Esophagus (tissue), 2 donors: ENCODE measurements at regions not wholly inside any gene's neighbourhood (a gene's known extent, or its start where the extent isn't known, plus 50 kb on each side); places are given as distances from the start of the nearest gene placed in this dataset.

Source experiments
- H3K27ac ChIP-seq, 2 donors: one replicate each; pipeline ENCODE4 v1.5.1; 2013; ENCODE audit warnings: low read depth in 2 of 2, mild to moderate bottlenecking in 2 of 2, inconsistent platforms in 1 of 2, low read length in 1 of 2, moderate library complexity in 1 of 2
- H3K27me3 ChIP-seq, 2 donors: one replicate each; pipeline ENCODE4 v1.6.1; 2013; ENCODE audit warnings: low read length in 2 of 2, control low read depth in 1 of 2, mild to moderate bottlenecking in 1 of 2; ENCODE audit not compliant: insufficient read depth in 2 of 2, control insufficient read depth in 1 of 2
- H3K36me3 ChIP-seq, 2 donors: one replicate each; pipeline ENCODE4 v1.6.1; 2013; ENCODE audit warnings: low read length in 1 of 2; ENCODE audit not compliant: control insufficient read depth in 2 of 2, insufficient read depth in 2 of 2
- H3K4me1 ChIP-seq, 2 donors: one replicate each; pipeline ENCODE4 v1.6.1; 2013; ENCODE audit warnings: low read length in 1 of 2; ENCODE audit not compliant: control insufficient read depth in 2 of 2, insufficient read depth in 2 of 2
- H3K4me3 ChIP-seq, 2 donors: one replicate each; pipeline ENCODE4 v1.5.1; 2013; ENCODE audit warnings: low read length in 2 of 2, mild to moderate bottlenecking in 2 of 2, low read depth in 1 of 2, moderate library complexity in 1 of 2
- H3K9me3 ChIP-seq, 2 donors: one replicate each; pipeline ENCODE4 v1.6.1; 2013; ENCODE audit warnings: mild to moderate bottlenecking in 2 of 2, low read depth in 1 of 2, low read length in 1 of 2, moderate library complexity in 1 of 2; ENCODE audit not compliant: control insufficient read depth in 2 of 2, insufficient read depth in 1 of 2
- WGBS, 2 donors: extraction: QIAGEN DNeasy Blood & Tissue Kit; methylation state at CpG; one replicate each; pipeline ENCODE4 v1.1.7; 2013; 5-methylcytosine and 5-hydroxymethylcytosine counted together
- donor health status: healthy with polysubstance abuse.
- donor health status: Bipolar disorder and iron deficiency.

DNA sequence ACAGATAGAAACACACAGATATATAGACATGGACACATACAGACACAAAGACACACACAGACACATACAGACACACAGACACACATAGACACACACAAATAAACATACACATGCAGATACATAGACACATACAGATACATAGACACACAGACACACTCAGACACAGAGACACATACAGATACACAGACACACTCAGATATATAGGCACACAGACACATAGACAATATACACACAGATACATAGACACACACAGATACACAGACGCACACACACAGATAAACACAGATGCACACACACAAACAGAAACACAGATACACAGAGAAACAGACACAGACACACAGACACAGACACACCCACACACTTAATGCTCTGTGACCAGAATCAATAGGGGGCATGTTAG is 156.8 kb downstream of the IRX2 start:
- Histone ChIP-seq H3K9me3 (peaks cover 2 to 13% of the 10 kb centered on the region in 2 donors), H3K36me3 (no peaks in the 10 kb centered on the region), H3K4me1 (no peaks in the 10 kb centered on the region), H3K27me3 (peaks cover 0 to 4% of the 10 kb centered on the region in 2 donors), H3K27ac (no peak overlapping the region), H3K4me3 (no peak overlapping the region)
- 78 to 90% methylated on average over 1 of the region's 1 CpG for WGBS, 2 donors

DNA sequence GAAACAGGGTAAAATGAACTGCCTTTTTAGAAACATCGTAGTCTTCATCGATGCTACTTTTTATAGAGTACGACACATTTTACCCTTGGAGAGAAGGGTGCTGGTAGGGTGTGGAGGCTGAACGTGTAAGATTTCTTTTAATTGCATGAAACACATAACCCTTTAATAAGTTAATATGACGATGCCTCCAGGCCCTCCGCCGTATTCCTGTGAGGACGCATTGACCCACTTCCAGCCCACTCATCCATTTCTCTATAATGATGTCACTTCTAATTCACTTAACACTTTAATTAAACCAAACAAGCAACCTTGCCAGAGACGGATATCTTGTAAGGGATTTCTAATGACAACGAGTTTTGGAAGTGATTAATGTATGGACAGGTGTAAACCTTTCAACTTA is 158.7 kb downstream of the IRX2 start:
- Histone ChIP-seq H3K9me3 (peaks cover 2 to 13% of the 10 kb centered on the region in 2 donors), H3K27me3 (peaks cover 0 to 4% of the 10 kb centered on the region in 2 donors), H3K27ac (no peak overlapping the region), H3K36me3 (no peaks in the 10 kb centered on the region), H3K4me1 (no peaks in the 10 kb centered on the region), H3K4me3 (no peak overlapping the region)
- 67 to 72% methylated on average over 10 of the region's 10 CpGs for WGBS, 2 donors

DNA sequence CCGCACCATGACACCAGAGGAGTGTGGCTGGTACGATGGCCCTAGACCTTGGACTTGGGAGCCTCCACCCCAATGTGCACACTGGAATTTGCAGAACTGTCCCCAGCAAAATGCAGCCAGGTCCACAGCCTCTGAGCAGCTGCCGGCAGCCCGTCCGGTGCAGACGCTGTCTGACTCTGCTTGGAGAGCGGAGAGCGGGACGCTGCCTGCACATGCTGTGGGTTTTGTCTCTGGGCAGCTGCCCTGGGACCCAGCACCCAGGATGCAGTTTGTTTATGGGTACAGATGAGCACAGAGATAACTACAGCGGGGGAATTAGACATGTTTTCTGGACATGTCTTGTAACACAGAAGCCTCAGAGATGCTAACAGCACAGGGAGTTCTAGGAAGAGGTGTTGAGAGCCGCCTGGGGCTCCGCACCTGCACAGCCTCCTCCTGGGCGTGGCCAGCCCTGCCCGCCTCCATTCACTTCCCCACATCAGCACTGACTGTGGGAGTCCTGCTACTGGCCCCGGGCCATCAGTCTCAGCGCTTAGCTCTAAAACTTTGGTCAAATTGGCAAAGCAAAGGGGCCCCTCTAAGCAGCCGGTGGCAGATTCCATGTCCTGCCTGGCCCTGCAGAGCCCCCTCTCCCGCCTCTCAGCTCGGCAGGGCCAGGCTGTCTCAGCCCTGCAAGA is 159.6 kb downstream of the IRX2 start:
- Histone ChIP-seq H3K27me3 (peaks cover 0 to 4% of the 10 kb centered on the region in 2 donors), H3K4me1 (no peaks in the 10 kb centered on the region), H3K4me3 (no peak overlapping the region), H3K9me3 (peaks cover 1 to 12% of the 10 kb centered on the region in 2 donors), H3K27ac (no peak overlapping the region), H3K36me3 (no peaks in the 10 kb centered on the region)
- WGBS, 2 donors, result 53 to 54% methylated on average over 19 of the region's 19 CpGs

DNA sequence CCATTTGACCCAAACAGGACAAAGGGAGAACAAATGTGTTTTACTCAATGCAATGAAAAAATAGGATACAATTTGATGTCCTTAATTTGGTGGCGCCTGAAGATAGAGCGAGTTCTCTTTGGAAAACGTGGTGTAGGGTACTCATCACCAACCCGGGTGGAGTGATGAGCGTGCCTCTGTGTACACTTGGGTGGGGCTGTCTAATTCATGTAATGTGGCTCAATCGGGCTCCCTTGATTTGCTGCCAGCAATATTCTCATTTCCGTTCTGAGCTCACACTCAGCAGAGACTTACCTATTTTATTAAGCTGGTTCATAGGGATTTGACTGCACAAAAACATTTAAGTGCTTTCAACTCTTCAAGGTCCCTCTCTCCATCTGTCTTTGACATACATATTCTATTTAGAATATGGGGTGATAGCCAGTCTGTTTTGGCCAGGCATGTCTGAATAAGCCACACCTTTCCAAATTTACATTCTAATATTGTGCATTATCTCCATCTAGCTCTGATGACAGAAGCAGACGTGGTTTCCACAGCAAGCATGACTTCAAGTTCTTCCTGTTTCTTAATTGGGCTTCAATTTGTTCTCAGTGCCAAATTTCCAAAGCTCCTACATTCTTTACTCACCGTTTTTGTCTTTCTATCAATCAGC is 162.5 kb downstream of the IRX2 start:
- Histone ChIP-seq H3K27ac (no peak overlapping the region), H3K27me3 (peaks cover 0 to 4% of the 10 kb centered on the region in 2 donors), H3K9me3 (peaks cover 0 to 13% of the 10 kb centered on the region in 2 donors), H3K36me3 (no peaks in the 10 kb centered on the region), H3K4me3 (no peak overlapping the region), H3K4me1 (no peaks in the 10 kb centered on the region)
- WGBS, 2 donors, result 59 to 63% methylated on average over 9 of the region's 9 CpGs

DNA sequence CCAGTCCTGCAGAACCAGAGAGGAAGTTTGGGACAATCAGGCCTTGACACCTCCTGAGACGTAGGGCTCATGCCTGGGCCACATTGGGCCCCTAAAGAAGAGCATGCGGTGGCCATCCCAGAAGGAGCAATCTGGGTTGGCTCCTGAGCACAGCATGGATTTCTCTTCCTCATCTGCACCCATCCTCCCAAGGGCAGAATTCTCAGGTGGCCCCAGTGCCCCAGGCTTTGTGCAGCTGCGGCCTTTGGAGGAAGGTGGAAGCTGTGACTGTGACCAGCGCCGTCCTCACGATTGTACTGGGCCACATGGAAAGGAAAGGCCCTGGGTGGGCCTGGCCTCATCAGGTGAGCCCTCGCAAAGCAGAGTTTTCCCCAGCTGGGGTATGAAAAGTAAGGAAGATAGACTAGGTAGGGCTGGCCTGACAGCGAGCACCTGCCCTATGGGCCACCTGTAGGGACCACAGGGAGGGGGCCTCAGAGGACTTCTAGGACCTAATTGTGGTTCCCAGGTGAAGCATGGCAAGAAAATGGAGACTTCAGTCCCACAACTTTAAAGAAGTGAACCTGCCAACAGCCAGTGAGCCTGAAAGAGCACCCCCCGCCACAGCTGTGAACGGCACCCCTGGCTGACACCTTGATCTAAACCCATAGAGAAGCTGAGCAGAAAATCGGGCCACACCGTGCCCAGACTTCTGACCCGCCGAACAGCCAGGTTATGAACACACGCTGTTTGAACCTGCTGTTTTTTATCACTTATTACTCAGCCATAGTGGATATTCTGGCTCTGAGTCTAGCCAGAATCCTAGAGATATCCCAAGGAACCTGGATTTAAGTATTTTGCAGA is 164.1 kb downstream of the IRX2 start:
- Histone ChIP-seq H3K4me1 (no peaks in the 10 kb centered on the region), H3K4me3 (no peak overlapping the region), H3K9me3 (peaks cover 0 to 13% of the 10 kb centered on the region in 2 donors), H3K36me3 (no peaks in the 10 kb centered on the region), H3K27me3 (no peaks in the 10 kb centered on the region), H3K27ac (no peak overlapping the region)
- 85 to 90% methylated on average over 15 of the region's 15 CpGs for WGBS, 2 donors

DNA sequence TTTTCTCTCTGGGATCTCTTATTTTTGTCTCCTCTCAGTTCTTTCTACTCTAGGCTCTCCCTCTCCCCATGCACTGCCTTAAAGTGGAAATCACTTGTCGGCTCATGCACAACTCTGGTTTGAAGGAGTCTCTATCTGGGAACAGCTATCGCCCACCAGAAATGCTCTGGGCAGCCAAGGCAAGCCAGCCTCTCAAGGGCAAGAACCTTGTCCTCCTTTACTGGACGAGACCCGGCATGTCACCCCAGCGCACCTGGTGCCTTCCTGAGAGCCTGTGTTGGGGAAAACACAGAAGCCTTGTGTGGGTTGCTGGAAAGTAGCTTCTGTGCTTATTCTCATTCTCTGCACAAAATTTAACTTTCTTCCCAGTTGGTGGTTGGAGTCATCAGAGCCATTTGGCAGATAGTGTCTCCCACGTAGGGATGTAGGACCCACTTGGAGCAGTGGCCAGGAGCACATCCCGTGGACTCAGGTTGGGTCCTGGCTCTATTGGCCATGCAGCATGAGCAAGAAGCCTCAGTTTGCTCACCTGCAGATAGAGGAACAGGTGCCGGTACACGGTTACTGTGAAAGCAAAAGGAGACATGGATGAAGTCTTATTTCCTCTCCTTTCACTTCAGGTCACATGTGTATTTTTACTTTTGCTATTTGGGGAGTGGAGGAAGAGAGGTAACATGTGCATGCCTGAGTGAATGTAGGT is 165.3 kb downstream of the IRX2 start:
- no peaks in the 10 kb centered on the region for H3K4me1 ChIP-seq
- H3K36me3 ChIP-seq, result no peaks in the 10 kb centered on the region
- H3K27ac ChIP-seq, result no peak overlapping the region
- no peak overlapping the region for H3K4me3 ChIP-seq
- H3K27me3 ChIP-seq, result no peaks in the 10 kb centered on the region
- peaks cover 0 to 8% of the 10 kb centered on the region in 2 donors for H3K9me3 ChIP-seq
- WGBS, 2 donors, result 91 to 92% methylated on average over 9 of the region's 9 CpGs

DNA sequence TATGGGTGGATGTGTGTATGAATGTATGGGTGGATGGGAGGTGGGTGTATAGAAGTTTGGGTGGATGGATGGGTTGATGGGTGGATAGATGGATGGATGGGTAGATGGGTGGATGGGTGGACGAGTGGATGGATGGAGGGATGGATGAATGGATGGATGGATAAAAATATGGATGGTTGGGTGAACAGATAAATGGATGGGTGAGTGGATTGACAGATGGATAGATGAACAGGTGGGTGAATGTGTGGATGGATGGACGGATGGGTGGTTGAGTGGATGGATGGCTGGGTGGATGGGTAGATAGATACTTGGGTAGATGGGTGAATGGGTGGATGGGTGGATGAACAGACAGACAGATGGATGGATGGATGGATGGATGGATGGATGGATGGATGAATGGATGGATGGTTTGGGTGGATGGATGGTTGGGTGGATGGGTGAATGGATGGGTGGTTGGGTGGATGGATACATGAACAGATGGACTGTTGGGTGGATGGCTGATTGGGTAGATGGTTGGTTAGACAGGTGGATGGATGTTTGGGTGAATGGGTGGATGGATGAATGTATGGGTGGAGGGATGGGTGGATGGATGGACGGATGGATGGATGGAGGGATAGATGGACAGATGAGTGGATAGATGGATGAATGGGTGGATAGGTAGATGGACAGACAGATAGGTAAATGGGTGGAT is 166.8 kb downstream of the IRX2 start:
- 71 to 75% methylated on average over 3 of the region's 3 CpGs for WGBS, 2 donors
- no peaks in the 10 kb centered on the region for H3K4me1 ChIP-seq
- H3K4me3 ChIP-seq, result no peak overlapping the region
- no peaks in the 10 kb centered on the region for H3K36me3 ChIP-seq
- H3K27me3 ChIP-seq, result no peaks in the 10 kb centered on the region
- H3K9me3 ChIP-seq, result peaks cover 0 to 3% of the 10 kb centered on the region in 2 donors
- no peak overlapping the region for H3K27ac ChIP-seq

DNA sequence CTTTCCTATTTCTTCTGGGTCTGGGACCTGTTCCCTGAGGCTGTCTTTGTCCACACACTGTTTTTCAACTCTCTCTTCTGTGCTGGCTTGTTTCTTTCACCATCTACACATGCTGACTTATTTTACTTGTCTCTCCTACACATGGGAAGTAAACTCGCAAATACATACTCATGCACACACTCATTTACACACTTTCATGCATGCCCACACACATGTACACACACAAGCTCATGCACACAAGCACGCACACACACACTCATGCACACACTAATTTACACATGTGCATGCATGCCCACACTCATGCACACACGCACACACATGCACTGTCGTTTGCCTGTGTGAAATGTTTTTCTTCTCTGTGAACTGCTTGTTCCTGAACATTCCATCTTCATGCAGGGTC is 169.0 kb downstream of the IRX2 start:
- H3K27me3 ChIP-seq, result no peaks in the 10 kb centered on the region
- H3K9me3 ChIP-seq, result peaks cover 0 to 3% of the 10 kb centered on the region in 2 donors
- no peak overlapping the region for H3K27ac ChIP-seq
- H3K4me3 ChIP-seq, result no peak overlapping the region
- 68 to 79% methylated on average over 4 of the region's 4 CpGs for WGBS, 2 donors
- no peaks in the 10 kb centered on the region for H3K36me3 ChIP-seq
- no peaks in the 10 kb centered on the region for H3K4me1 ChIP-seq

DNA sequence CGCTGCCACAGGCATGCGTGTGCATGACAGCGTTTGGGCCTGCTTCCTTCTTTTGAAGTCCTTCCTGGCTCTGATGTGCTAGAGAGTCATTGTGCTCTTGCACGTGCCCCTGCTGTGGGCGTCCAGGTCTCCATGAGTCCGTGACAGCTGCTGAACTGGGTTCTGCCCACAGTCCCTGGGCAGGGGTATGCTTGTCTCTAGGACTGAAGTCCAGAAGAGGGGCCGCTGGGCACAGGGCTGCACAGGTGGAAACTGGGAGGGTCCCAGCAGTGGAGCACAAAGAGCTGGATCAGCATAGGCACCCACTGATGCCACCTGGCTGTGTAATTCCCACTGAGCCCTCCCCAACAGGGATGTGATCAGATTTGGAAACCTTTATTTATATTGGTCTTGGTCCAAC is 169.4 kb downstream of the IRX2 start:
- Histone ChIP-seq H3K27ac (no peak overlapping the region), H3K4me3 (no peak overlapping the region), H3K4me1 (no peaks in the 10 kb centered on the region), H3K27me3 (no peaks in the 10 kb centered on the region), H3K36me3 (no peaks in the 10 kb centered on the region), H3K9me3 (peaks cover 0 to 3% of the 10 kb centered on the region in 2 donors)
- 52 to 68% methylated on average over 7 of the region's 7 CpGs for WGBS, 2 donors
